ENCODE measurements at regions not wholly inside any gene's neighbourhood (a gene's known extent, or its start where the extent isn't known, plus 50 kb on each side); places are given as distances from the start of the nearest gene placed in this dataset.

- TF ChIP-seq, protein P1, sequence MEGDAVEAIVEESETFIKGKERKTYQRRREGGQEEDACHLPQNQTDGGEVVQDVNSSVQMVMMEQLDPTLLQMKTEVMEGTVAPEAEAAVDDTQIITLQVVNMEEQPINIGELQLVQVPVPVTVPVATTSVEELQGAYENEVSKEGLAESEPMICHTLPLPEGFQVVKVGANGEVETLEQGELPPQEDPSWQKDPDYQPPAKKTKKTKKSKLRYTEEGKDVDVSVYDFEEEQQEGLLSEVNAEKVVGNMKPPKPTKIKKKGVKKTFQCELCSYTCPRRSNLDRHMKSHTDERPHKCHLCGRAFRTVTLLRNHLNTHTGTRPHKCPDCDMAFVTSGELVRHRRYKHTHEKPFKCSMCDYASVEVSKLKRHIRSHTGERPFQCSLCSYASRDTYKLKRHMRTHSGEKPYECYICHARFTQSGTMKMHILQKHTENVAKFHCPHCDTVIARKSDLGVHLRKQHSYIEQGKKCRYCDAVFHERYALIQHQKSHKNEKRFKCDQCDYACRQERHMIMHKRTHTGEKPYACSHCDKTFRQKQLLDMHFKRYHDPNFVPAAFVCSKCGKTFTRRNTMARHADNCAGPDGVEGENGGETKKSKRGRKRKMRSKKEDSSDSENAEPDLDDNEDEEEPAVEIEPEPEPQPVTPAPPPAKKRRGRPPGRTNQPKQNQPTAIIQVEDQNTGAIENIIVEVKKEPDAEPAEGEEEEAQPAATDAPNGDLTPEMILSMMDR (IDR thresholded peaks at IDR 0.05), result no peak
- TF ChIP-seq POLR2A (IDR thresholded peaks at IDR 0.05), result no peak
Measured at GRCh38 chr10:101289541-101289940, 60.3 kb upstream of the LBX1 start.

Measured in testis (tissue), 2 donors.